ENCODE measurements at regions not wholly inside any gene's neighbourhood (a gene's known extent, or its start where the extent isn't known, plus 50 kb on each side); places are given as distances from the start of the nearest gene placed in this dataset.
"Not testable (repeated sequence)": the region's sequence is repeated elsewhere in the genome, so short reads cannot be mapped to it uniquely, and the experiment has no call there.

DNA sequence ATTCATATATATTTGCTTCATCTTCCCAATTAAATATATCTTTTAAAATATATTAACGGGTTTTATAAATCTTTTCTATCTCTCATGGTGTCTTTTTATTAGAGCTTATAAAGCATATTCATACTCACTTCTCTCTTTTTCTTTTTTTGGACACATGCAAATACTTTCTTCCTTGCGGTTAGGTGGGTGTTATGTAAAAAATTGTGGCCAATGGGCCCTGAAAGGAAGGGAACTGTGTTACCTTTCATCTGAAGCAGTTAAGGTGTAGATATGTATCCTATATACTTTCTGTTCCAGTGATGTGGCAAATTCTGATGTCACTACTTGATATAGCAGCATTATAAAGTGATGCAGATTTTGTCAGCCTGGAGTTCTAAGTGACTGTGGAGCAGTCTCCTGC, 714.5 kb downstream of the PLCL1 start:
- Histone ChIP-seq H3K36me3 (no peaks in the 10 kb centered on the region), H3K9me3 (no peaks in the 10 kb centered on the region), H3K27ac (no peak overlapping the region), H3K27me3 (no peaks in the 10 kb centered on the region), H3K4me1 (no peaks in the 10 kb centered on the region), H3K4me3 (no peak overlapping the region)
- DNase-seq (no peak), ATAC-seq (no peak)
- intact Hi-C loops (cut with DNase I) = no loop called here
- 47% methylated on average over 2 of the region's 2 CpGs for WGBS (ENCODE audit: insufficient coverage, low coverage, low lambda C conversion rate, missing lambda C conversion rate)
- TF ChIP-seq POLR2A (IDR thresholded peaks at IDR 0.05) = no peak
- TF ChIP-seq, protein P1, sequence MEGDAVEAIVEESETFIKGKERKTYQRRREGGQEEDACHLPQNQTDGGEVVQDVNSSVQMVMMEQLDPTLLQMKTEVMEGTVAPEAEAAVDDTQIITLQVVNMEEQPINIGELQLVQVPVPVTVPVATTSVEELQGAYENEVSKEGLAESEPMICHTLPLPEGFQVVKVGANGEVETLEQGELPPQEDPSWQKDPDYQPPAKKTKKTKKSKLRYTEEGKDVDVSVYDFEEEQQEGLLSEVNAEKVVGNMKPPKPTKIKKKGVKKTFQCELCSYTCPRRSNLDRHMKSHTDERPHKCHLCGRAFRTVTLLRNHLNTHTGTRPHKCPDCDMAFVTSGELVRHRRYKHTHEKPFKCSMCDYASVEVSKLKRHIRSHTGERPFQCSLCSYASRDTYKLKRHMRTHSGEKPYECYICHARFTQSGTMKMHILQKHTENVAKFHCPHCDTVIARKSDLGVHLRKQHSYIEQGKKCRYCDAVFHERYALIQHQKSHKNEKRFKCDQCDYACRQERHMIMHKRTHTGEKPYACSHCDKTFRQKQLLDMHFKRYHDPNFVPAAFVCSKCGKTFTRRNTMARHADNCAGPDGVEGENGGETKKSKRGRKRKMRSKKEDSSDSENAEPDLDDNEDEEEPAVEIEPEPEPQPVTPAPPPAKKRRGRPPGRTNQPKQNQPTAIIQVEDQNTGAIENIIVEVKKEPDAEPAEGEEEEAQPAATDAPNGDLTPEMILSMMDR (IDR thresholded peaks at IDR 0.05) = no peak

DNA sequence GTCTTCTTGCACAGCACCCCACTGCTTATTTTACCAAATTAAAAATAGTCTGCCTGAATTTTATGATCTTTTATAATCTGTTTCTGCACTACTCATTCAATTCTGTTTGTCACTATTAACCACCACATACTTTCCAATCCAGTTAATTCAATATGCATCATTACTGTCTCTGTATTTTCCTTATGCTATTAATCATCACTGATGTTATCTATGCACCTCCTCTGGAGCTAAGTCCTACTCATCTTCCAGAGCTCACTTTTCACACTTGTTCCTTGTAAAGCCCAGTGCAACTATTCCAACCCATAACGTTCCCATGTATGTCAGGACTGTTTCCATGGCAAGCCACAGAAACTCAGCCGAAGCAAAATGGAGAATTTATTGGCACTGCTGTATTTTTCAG, 713.6 kb downstream of the PLCL1 start:
- Histone ChIP-seq H3K9me3 (no peaks in the 10 kb centered on the region), H3K4me3 (no peak overlapping the region), H3K4me1 (no peaks in the 10 kb centered on the region), H3K27me3 (no peaks in the 10 kb centered on the region), H3K27ac (no peak overlapping the region), H3K36me3 (no peaks in the 10 kb centered on the region)
- TF ChIP-seq, protein P1 (IDR thresholded peaks at IDR 0.05) = no peak
- no peak for TF ChIP-seq POLR2A (IDR thresholded peaks at IDR 0.05)
- ATAC-seq (no peak), DNase-seq (no peak)
- 21% methylated on average over 2 of the region's 2 CpGs for WGBS (ENCODE audit: insufficient coverage, low coverage, low lambda C conversion rate, missing lambda C conversion rate)
- intact Hi-C loops (cut with DNase I) = no loop called here

DNA sequence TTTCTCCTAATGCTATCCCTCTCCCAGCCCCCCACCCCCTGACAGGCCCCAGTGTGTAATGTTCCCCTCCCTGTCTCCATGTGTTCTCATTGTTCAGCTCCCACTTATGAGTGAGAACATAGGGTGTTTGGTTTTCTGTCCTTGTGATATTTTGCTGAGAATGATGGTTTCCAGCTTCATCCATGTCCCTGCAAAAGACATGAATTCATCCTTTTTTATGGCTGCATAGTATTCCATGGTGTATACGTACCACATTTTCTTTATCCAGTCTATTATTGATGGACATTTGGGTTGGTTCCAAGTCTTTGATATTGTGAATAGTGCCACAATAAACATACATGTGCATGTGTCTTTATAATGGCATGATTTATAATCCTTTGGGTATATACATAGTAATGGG, 704.2 kb downstream of the PLCL1 start:
- intact Hi-C loops (cut with DNase I); H3K27ac ChIP-seq; H3K9me3 ChIP-seq; H3K36me3 ChIP-seq; H3K4me1 ChIP-seq; DNase-seq; H3K27me3 ChIP-seq; ATAC-seq; H3K4me3 ChIP-seq: not testable (repeated sequence)
- WGBS (ENCODE audit: insufficient coverage, low coverage, low lambda C conversion rate, missing lambda C conversion rate) = 100% methylated on average over 1 of the region's 1 CpG

DNA sequence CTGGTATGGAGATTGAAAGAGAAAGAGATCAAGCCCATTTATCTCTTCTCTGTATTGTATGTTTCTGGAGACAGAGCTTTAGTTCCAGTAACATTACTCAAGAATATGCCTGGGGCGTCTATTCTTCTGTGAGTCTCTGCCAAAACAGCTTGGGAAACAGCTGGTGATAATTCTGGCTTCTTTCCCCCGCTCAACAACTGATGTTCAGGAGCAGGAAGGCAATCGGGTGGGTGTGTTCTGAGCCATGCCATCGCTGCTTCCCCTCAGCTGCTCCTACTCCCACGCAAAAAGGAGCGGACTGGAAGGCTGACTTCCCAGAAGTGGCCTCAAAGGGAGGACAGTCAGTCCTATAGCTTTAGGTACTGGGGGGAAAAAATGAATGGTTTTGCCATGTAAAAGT, 695.1 kb downstream of the PLCL1 start:
- H3K4me3 ChIP-seq = no peak overlapping the region
- 40% methylated on average over 5 of the region's 6 CpGs for WGBS (ENCODE audit: insufficient coverage, low coverage, low lambda C conversion rate, missing lambda C conversion rate)
- no peaks in the 10 kb centered on the region for H3K4me1 ChIP-seq
- H3K27ac ChIP-seq = no peak overlapping the region
- no peak for DNase-seq
- no peak for ATAC-seq
- H3K9me3 ChIP-seq = no peaks in the 10 kb centered on the region
- intact Hi-C loops (cut with DNase I) = no loop called here
- TF ChIP-seq, protein P1 (IDR thresholded peaks at IDR 0.05) = no peak
- TF ChIP-seq POLR2A (IDR thresholded peaks at IDR 0.05) = no peak
- no peaks in the 10 kb centered on the region for H3K27me3 ChIP-seq
- no peaks in the 10 kb centered on the region for H3K36me3 ChIP-seq

DNA sequence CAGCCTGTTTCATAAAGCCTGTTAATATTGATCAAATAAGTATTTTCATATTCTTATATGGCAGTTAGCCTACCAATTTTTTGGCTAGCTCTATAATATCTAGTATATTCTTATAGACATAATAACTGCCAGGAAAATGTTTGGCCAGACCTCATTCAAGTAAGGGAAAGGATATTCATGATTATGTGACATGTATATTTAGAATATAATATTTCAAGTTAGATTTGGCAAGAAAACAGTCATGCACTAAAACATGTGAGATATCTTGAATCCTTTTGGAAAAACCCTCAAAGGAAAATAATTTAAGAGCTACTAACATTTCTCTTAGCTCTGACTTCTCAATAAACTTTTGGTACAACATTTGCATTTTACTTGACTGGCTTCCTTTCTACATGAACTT, 694.1 kb downstream of the PLCL1 start:
- no peak for ATAC-seq
- TF ChIP-seq, protein P1 (IDR thresholded peaks at IDR 0.05) = no peak
- TF ChIP-seq POLR2A (IDR thresholded peaks at IDR 0.05) = no peak
- no peak overlapping the region for H3K4me3 ChIP-seq

More for the DNA sequence above, 694.1 kb downstream of the PLCL1 start:
- Histone ChIP-seq H3K27ac (no peak overlapping the region), H3K27me3 (no peaks in the 10 kb centered on the region), H3K9me3 (no peaks in the 10 kb centered on the region), H3K36me3 (no peaks in the 10 kb centered on the region), H3K4me1 (no peaks in the 10 kb centered on the region)
- DNase-seq = no peak
- intact Hi-C loops (cut with DNase I) = no loop called here
